ENCODE measurements at regions not wholly inside any gene's neighbourhood (a gene's known extent, or its start where the extent isn't known, plus 50 kb on each side); places are given as distances from the start of the nearest gene placed in this dataset.
"Not testable (repeated sequence)": the region's sequence is repeated elsewhere in the genome, so short reads cannot be mapped to it uniquely, and the experiment has no call there.

GRCh38 chr2:120539937-120540718 is 194.2 kb downstream of the INHBB start:
- no peak for DNase-seq

GRCh38 chr2:120540719-120541552 is 194.7 kb upstream of the GLI2 start:
- DNase-seq: no peak

DNA sequence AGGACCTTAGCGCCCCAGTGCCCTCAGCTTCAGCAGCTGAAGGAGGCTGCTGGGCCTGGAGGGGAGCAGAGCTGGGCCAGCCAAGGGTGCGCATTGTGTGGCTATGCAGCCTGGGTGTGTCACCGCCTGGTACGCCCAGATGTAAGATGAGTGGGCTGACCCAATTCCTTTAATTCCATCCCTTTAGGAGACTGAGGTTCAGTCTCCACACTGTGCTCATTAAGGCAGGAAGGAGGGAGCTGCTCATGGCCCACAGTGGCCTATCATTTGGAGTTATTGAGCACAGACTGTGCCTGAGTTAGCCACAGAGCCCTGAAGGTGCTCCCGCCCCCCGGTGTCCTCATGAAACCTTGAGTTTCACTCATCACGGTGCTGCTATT is 194.1 kb upstream of the GLI2 start:
- no peak for DNase-seq

GRCh38 chr2:120541972-120542670 is 193.5 kb upstream of the GLI2 start:
- no peak for DNase-seq

DNA sequence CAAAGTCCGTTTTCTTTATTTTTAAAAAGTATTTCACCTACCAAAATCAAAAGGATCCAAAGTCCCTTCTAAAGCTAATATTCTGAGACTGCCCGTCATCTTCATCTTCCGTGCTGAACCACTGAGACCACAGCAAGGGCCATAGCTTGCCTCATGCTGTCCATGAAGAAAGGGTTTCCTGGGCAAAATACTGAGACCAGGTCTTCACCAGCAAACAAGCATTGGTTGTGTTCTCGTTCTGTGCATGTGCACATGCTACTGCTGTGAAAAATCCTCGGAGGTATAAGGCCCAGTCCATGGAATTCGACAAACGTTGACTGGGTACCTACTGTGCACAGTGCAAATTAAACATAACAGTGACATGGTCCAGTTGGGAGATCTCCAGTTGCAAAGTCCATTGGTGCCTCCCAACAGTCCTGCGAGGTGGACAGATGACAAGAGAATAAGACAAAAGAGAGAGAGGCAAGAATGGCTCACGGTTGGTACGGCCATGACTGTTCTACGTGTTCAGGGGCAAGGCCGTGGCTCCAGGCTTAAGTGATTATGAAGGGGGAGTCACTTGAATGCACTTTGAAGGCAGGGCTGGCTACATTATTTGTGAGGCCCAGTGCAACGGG is 192.6 kb upstream of the GLI2 start:
- DNase-seq: no peak

GRCh38 chr2:120543899-120544298 is 191.8 kb upstream of the GLI2 start:
- no peak for DNase-seq

- DNase-seq: no peak
Measured at GRCh38 chr2:120544522-120544921, 191.1 kb upstream of the GLI2 start.

DNA sequence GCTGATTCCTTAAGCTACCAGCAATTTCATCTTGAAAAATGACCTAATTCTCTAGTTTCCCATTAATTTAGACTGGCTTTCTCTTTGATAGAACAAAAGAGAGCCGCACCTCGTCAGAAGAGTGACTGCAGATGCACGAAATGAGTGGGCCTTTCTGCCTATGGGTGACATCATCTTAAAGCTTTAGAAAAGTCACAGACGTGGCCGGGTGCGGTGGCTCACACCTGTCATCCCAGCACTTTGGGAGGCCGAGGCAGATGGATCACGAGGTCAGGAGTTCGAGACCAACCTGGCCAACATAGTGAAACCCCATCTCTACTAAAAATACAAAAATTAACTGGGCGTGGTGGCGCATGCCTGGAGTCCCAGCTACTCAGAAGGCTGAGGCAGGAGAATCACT is 190.7 kb upstream of the GLI2 start:
- not testable (repeated sequence) for DNase-seq

DNA sequence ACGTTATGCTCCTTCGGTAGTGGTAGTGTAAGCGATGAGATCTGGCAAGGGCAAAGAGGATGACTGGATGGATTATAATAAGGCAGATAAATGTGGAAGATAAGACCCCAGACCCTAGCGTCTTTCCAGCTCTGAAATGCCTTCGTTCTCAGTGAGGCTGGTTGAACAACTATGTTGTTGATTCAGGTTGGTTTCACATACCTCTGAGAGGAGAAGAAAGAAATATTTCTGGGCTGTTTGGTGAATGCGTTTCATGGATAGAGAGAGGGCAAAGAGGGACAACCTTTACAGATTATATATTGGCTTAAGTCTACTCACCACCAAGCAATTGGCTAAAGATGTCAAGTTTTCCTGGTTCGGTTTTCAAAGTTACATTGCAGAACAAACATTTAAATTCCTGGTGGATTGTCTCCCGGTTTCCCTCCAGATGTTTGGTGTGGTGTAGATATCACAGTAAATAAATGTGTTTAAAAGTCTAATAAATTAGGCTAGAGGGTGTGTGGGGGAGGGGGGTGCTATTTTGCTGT is 190.1 kb upstream of the GLI2 start:
- no peak for DNase-seq

- DNase-seq: no peak
Measured at GRCh38 chr2:120546048-120546864, 189.4 kb upstream of the GLI2 start.

DNA sequence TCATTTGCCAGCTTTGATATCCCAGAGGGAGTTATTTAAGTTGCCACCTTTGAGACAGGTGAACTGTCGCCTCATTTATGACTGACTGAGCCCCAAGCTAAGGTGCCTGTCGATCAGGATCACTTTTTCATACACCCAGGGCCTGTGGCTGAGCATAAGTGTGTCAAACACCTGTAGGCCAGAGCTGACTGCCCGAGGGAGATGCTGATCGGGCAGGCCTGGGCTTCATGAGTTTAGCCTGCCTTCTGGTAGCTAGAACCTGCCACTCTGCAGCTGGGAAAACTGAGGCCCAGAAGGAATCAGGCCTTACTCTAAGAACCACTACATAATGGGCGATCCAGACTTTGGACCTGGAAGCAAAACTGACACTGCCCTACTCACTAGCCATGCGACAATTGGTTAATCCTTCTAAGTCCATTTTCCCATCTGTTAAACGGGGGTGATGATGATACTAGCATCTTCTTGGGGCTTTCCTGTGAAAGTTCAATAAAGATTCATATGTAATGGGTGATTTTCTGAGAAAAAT is 188.7 kb upstream of the GLI2 start:
- no peak for DNase-seq

GRCh38 chr2:120547662-120548061 is 188.0 kb upstream of the GLI2 start:
- DNase-seq: no peak

DNA sequence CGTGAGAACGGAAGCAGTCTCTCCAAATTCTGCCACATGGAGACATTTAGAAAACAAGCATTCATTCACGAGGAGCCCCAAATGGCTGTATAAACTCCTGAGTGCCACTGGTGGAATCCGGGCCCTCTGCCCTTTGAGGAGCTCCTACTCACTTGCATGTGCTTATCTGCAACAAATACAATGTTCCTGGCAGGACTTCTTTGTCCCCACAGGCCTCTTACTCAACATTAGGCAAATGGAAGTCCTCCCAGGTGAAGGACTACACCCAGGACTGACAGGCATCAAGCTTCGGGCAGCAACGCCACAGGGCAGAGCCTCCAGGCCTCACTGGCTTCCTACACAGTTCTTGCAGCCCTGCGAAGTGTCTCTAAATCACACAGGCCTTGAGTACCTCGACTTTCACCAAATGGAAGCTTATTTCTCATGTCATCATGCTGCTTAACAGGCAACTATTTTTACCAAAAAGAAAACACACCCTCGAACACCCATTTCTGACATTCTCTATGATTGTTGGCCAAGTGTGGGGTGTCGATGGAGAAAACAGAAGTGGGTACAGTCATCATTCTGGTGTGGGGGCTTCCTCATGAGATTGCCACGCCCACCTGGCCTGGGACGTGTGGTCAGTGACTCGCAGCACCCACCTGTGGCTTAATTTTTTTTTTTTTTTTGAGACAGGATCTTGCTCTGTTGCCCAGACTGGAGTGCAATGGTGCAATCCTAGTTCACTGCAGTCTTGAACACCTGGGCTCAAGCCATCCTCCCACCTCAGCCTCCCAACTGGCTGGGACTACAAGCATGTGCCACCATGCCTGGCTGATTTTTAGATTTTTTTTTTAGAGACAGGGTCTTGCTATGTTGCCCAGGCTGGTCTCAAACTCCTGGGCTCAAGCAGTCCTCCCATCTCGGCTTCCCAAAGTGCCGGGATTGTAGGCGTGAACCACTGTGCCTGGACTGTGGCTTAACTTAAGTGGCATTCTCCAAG is 186.8 kb upstream of the GLI2 start:
- DNase-seq: no peak

DNA sequence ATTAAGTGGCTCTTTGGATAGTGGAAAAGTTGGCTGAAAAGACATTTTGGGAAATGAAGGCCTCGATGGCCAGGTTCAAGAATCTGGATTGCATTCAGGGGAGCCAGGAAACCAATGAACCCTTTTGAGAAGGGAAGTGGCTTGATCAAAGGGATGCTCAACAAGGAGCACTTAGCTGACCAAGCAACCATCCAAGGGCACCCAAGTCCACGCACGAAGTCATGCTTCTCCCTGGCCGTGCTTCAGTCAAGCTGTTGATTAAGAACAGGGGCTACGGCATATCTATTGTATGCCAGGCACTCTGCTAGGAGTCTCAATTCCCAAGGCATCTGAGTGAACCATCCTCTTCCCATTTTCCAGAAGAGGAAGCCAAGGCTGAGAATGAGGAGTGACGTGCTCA is 185.8 kb upstream of the GLI2 start:
- no peak for DNase-seq

- no peak for DNase-seq
Measured at GRCh38 chr2:120550282-120550681, 185.4 kb upstream of the GLI2 start.

DNA sequence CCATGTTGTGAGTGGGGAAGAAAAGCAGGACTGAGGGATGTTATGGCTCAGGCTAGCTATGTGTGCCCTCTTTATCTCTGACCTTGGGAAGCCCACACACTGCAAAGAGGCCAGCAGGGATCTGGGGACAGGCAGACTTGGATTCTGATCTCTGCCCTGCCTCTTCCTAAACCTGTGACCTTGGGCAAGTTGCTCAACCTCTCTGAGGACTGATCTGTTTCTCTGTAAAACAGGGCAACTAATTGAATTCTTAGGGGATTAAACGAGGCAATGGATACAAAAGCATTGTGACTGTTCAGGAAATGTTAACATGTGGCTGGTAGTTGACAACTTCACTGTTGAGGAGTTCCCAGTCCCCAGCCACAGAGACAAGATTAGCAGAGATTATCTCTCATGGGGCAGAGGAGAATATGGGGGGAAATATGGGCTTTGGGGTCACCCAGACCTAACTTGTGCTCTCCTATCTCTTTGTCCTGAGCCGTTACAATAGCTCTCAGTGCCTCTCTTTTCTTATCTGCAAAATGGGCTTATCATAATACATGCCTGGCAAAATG is 184.7 kb upstream of the GLI2 start:
- no peak for DNase-seq

- no peak for DNase-seq
Measured at GRCh38 chr2:120551522-120551921, 184.1 kb upstream of the GLI2 start.

DNA sequence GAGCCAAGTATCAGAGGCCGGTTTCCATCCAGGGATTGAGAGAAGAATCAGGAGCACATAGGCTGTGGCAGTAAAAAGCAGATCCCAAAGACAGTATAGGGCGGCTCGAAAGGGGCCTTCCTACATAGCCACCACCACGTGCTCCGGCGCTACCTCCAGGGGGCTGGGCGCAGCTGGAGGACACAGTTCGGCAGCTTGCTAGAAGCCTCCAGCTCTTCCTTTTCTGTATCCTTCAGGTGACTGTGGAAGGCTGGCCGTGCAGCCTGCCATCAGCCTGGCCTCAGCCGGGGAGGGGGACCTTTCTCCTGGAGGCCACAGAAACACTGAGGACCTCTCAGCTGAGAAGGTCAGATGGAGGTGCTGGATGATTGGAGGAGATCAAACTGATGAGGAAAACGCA is 183.6 kb upstream of the GLI2 start:
- DNase-seq: no peak

GRCh38 chr2:120552800-120553481 is 182.7 kb upstream of the GLI2 start:
- DNase-seq: no peak

- DNase-seq: no peak
Measured at GRCh38 chr2:120554625-120555032, 181.0 kb upstream of the GLI2 start.
